B cell (primary cell): ENCODE measurements at regions not wholly inside any gene's neighbourhood (a gene's known extent, or its start where the extent isn't known, plus 50 kb on each side); places are given as distances from the start of the nearest gene placed in this dataset.

ENCODE experiments used
- EZH2 ChIP-seq: IDR thresholded peaks from 2 replicates; pipeline ENCODE4 v1.6.1; 2012; ENCODE audit warnings: borderline replicate concordance, low read depth, mild to moderate bottlenecking, moderate library complexity, low read length; ENCODE audit not compliant: insufficient read depth, poor library complexity, severe bottlenecking
- TF ChIP-seq, protein P1 (sequence below): fragments of 200-600 bp; IDR thresholded peaks from one replicate; pipeline ENCODE4 v1.8.0; 2022; ENCODE audit warnings: antibody characterized with exemption, mild to moderate bottlenecking

DNA sequence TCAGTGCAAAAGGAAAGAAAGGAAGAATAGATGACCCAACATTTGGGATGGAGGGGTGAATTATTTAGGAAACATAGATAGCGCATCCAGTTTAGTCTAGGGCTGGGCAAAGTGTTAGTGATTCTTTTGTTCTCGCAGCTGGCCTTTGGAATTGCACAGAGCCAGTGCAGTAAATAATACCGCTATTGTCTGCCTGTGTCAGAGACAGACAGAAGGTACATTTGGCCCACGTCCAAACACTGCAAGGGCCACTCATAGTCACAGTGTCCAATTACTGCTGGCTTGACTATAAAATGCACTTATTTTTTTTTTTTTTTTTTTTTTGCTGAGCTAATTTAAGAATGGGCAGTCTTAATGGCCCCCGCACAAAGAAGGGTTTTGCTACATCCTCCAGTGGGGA lies 638.6 kb downstream of the BCL11B start:
- TF ChIP-seq, protein P1, sequence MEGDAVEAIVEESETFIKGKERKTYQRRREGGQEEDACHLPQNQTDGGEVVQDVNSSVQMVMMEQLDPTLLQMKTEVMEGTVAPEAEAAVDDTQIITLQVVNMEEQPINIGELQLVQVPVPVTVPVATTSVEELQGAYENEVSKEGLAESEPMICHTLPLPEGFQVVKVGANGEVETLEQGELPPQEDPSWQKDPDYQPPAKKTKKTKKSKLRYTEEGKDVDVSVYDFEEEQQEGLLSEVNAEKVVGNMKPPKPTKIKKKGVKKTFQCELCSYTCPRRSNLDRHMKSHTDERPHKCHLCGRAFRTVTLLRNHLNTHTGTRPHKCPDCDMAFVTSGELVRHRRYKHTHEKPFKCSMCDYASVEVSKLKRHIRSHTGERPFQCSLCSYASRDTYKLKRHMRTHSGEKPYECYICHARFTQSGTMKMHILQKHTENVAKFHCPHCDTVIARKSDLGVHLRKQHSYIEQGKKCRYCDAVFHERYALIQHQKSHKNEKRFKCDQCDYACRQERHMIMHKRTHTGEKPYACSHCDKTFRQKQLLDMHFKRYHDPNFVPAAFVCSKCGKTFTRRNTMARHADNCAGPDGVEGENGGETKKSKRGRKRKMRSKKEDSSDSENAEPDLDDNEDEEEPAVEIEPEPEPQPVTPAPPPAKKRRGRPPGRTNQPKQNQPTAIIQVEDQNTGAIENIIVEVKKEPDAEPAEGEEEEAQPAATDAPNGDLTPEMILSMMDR: no peak
- no peak for TF ChIP-seq EZH2
